K562 (cell line): ENCODE measurements at regions not wholly inside any gene's neighbourhood (a gene's known extent, or its start where the extent isn't known, plus 50 kb on each side); places are given as distances from the start of the nearest gene placed in this dataset.

Experiments used
- ATAC-seq: fragments of 200-7000 bp; cut with Tn5 transposase; 3 replicates; pipeline ENCODE4 v1.9.1; 2020; ENCODE audit warnings: moderate library complexity
- BruUV-seq: library from RNA; stranded (reverse); fragments of 400-500 nt; replicated peaks from 2 replicates; lab custom pipeline; 2021; lab: Mats Ljungman, UMichigan
- CTCF ChIA-PET: fragments of 300-600 bp; formaldehyde crosslinking; extraction: SDS; loops from one replicate; lab custom pipeline; 2021; ENCODE audit warnings: low intra/inter-chr PET ratio; lab: Yijun Ruan, JAX
- POLR2A ChIA-PET: fragments of 300-600, 350-650 bp; sonication (Branson Sonifier 250); formaldehyde crosslinking; extraction: SDS; loops from one replicate; lab custom pipeline; 2021; ENCODE audit warnings: antibody characterized with exemption, inconsistent platforms; lab: Yijun Ruan, JAX
- DNase-seq, 4 experiments: peaks; one replicate each; pipeline versions ENCODE4 v3.0.0 to v3.0.0-alpha.2; 2011 to 2018; ENCODE audit warnings: low spot score in 3 of 4, mixed read lengths in 3 of 4; ENCODE audit errors: extremely low read depth in 1 of 4
- FAIRE-seq: peaks from 2 replicates; lab custom pipeline; 2011; peaks lifted over from hg19 to GRCh38; lab: Jason Lieb, UNC
- H2AFZ ChIP-seq: 2 replicates; pipeline ENCODE4 v1.6.0; 2011; ENCODE audit warnings: low read depth, low read length, control low read depth, inconsistent platforms
- H3K27ac ChIP-seq: fragments of 200-600 bp; 3 replicates; pipeline ENCODE4 v1.8.0; 2011; ENCODE audit warnings: low read depth, mild to moderate bottlenecking, control low read depth, inconsistent platforms, low read length, moderate library complexity, mixed read lengths; ENCODE audit errors: extremely low read depth
- H3K27me3 ChIP-seq, 2 experiments: fragments of 300-600 bp in 1 of 2; 2 replicates in 1 of 2; 3 replicates in 1 of 2; pipeline versions ENCODE4 v1.6.0 to v1.8.0; 2011; ENCODE audit warnings: inconsistent platforms in 2 of 2, low read length in 2 of 2, mild to moderate bottlenecking in 1 of 2, mixed read lengths in 1 of 2, moderate library complexity in 1 of 2; ENCODE audit not compliant: control insufficient read depth in 2 of 2, insufficient read depth in 2 of 2
- H3K36me3 ChIP-seq: fragments of 300-600 bp; 3 replicates; pipeline ENCODE4 v1.8.0; 2011; ENCODE audit warnings: mild to moderate bottlenecking, low read length, inconsistent platforms; ENCODE audit not compliant: control insufficient read depth, insufficient read depth
- H3K4me1 ChIP-seq, 2 experiments: fragments of 200-600 bp in 1 of 2; replicated peaks in 1 of 2; 2 replicates in 1 of 2; 3 replicates in 1 of 2; pipeline versions ENCODE4 v1.5.1 to v1.8.0; 2011; ENCODE audit warnings: inconsistent platforms in 2 of 2, low read length in 2 of 2, mild to moderate bottlenecking in 1 of 2, mixed read lengths in 1 of 2, moderate library complexity in 1 of 2; ENCODE audit not compliant: control insufficient read depth in 2 of 2, insufficient read depth in 2 of 2
- H3K4me2 ChIP-seq: 2 replicates; pipeline ENCODE4 v1.6.1; 2011; ENCODE audit warnings: low read length, control low read depth, inconsistent platforms, mixed read lengths; ENCODE audit not compliant: insufficient read depth
- H3K4me3 ChIP-seq: fragments of 200-600 bp; sonication (generic), shearing (Covaris generic); 2 replicates; pipeline ENCODE4 v1.5.1; 2016; ENCODE audit warnings: control low read depth, inconsistent platforms
- H3K79me2 ChIP-seq: fragments of 200-600 bp; 3 replicates; pipeline ENCODE4 v1.8.0; 2011; ENCODE audit warnings: low read length, inconsistent platforms; ENCODE audit not compliant: control insufficient read depth, insufficient read depth
- H3K9ac ChIP-seq, 2 experiments: 2 replicates each; pipeline versions ENCODE4 v1.6.0 to v1.6.1; 2011; ENCODE audit warnings: low read depth in 2 of 2, low read length in 2 of 2, control low read depth in 1 of 2, inconsistent platforms in 1 of 2, mild to moderate bottlenecking in 1 of 2, mixed read lengths in 1 of 2; ENCODE audit not compliant: insufficient read depth in 1 of 2
- H3K9me1 ChIP-seq: one replicate; pipeline ENCODE4 v1.6.0; 2011; ENCODE audit warnings: inconsistent platforms, mild to moderate bottlenecking, low read length, moderate library complexity; ENCODE audit not compliant: control insufficient read depth, insufficient read depth
- H3K9me3 ChIP-seq: replicated peaks from 2 replicates; pipeline ENCODE4 v1.5.1; 2011; ENCODE audit warnings: low read depth, low read length, inconsistent platforms; ENCODE audit not compliant: control insufficient read depth, insufficient read depth
- H4K20me1 ChIP-seq: replicated peaks from 2 replicates; pipeline ENCODE4 v1.6.1; 2011; ENCODE audit warnings: low read length, inconsistent platforms, mixed read lengths; ENCODE audit not compliant: control insufficient read depth, insufficient read depth
- CTBP1 ChIP-seq: fragments of 450-650 bp; IDR thresholded peaks from 2 replicates; pipeline ENCODE4 v1.6.1; 2016; ENCODE audit warnings: borderline replicate concordance
- ELK3 ChIP-seq: fragments of 450-650 bp; formaldehyde crosslinking; IDR thresholded peaks from 2 replicates; pipeline ENCODE4 v1.4.0; 2020; ENCODE audit warnings: mild to moderate bottlenecking
- NFYB ChIP-seq: IDR thresholded peaks from 2 replicates; pipeline ENCODE4 v1.6.1; 2011; ENCODE audit warnings: mild to moderate bottlenecking, moderate library complexity; ENCODE audit not compliant: insufficient read length; ENCODE audit errors: extremely low read depth
- NR4A1 ChIP-seq, 2 experiments: fragments of 250-450 bp in 1 of 2; fragments of 450-650 bp in 1 of 2; sonication (Bioruptor Pico) in 1 of 2; IDR thresholded peaks; 2 replicates each; pipeline versions ENCODE4 v1.4.0 to v1.6.1; 2016 to 2020; ENCODE audit warnings: mild to moderate bottlenecking in 2 of 2, missing compliant biosample characterization in 1 of 2, missing genetic modification characterization in 1 of 2, moderate library complexity in 1 of 2
- SFPQ ChIP-seq: fragments of 200-400 bp; formaldehyde crosslinking; IDR thresholded peaks from 2 replicates; pipeline ENCODE4 v1.6.1; 2017; ENCODE audit warnings: mild to moderate bottlenecking, low read depth, low read length, moderate library complexity
- SMAD1 ChIP-seq: fragments of 150-350 bp; IDR thresholded peaks from 2 replicates; pipeline ENCODE4 v1.6.1; 2014; ENCODE audit warnings: low read length, low read depth; ENCODE audit not compliant: partially characterized antibody
- SMC3 ChIP-seq: conservative IDR thresholded peaks from 2 replicates; pipeline ENCODE4 v1.6.1; 2011; ENCODE audit warnings: low read depth, low read length, improper control_type of control experiment; ENCODE audit not compliant: insufficient read depth
- STAT5B ChIP-seq: fragments of 250-450 bp; sonication (Bioruptor Pico); IDR thresholded peaks from 2 replicates; pipeline ENCODE4 v1.8.0; 2021; ENCODE audit warnings: mild to moderate bottlenecking, inconsistent platforms
- ZKSCAN3 ChIP-seq: fragments of 250-450 bp; sonication (Bioruptor Pico); IDR thresholded peaks from 2 replicates; pipeline ENCODE4 v1.4.0; 2020
- ZNF77 ChIP-seq: fragments of 250-450 bp; sonication (Bioruptor Pico); IDR thresholded peaks from 2 replicates; pipeline ENCODE4 v1.5.0; 2020
- WGBS: fragments of 100-300 bp; shearing (Covaris generic); methylation state at CpG from one replicate; pipeline ENCODE4 v1.1.6; 2016; ENCODE audit warnings: low coverage, mixed read lengths; ENCODE audit not compliant: insufficient coverage; ENCODE audit errors: missing lambda C conversion rate; 5-methylcytosine and 5-hydroxymethylcytosine counted together
- in situ Hi-C: fragments of 300-500 bp; cut with MboI; formaldehyde crosslinking; loops from 4 replicates; pipeline ENCODE4 v1.15.0; 2018; ENCODE audit warnings: inconsistent platforms, mixed read lengths
- intact Hi-C: fragments of 100-400 bp; cut with micrococcal nuclease; formaldehyde crosslinking; loops from 2 replicates; pipeline ENCODE4 v1.14.2; 2022

GRCh38 chr6:145071836-145072235, 663.5 kb downstream of the EPM2A start (continued):
- no peak for TF ChIP-seq ZNF77 (CRISPR knock-in tag)
- TF ChIP-seq SMAD1, result no peak
- TF ChIP-seq, all 486 proteins: peak for 0

DNA sequence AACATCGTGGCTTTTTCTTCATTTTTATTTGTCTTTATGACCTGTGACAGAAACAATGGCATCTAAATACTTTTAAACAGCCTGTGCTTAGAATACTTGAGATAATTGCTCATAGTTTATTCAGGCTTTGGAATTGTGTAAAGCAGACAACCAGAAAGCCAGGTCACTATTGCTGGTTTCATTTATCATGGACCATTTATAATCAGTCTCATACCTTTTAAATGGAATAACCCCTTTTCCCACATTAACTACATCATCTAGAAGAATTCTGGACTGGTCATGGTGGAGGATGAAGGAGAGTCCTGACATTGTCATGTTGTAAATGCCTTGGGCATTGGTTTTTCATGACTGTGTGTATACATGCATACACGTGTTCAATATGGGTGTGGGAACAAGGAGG, 661.5 kb downstream of the EPM2A start:
- H2AFZ ChIP-seq, result no peak overlapping the region
- H3K27me3 ChIP-seq, result no peaks in the 10 kb centered on the region
- no TSS peak for BruUV-seq
- no peak overlapping the region for H3K9ac ChIP-seq
- H4K20me1 ChIP-seq, result no peaks in the 10 kb centered on the region
- H3K4me3 ChIP-seq, result no peak overlapping the region
- WGBS, result 0% methylated on average over 2 of the region's 2 CpGs
- H3K36me3 ChIP-seq, result no peaks in the 10 kb centered on the region
- intact Hi-C loops, result no loop called here
- ATAC-seq (no peak), FAIRE-seq (no peak)
- H3K4me2 ChIP-seq, result no peak overlapping the region
- no peaks in the 10 kb centered on the region for H3K4me1 ChIP-seq
- CTCF ChIA-PET, result no interaction called here
- no peaks in the 10 kb centered on the region for H3K79me2 ChIP-seq
- in situ Hi-C loops, result no loop called here
- no peaks in the 10 kb centered on the region for H3K9me3 ChIP-seq
- TF ChIP-seq ZKSCAN3 (CRISPR knock-in tag) (no peak), ELK3 (CRISPR knock-in tag) (no peak), SFPQ (no peak), NR4A1 (CRISPR knock-in tag; IDR thresholded peaks at IDR 0.05) (no peak), NR4A1 (tag; IDR thresholded peaks at IDR 0.05) (no peak), STAT5B (no peak), SMC3 (no peak), CTBP1 (no peak), NFYB (no peak)
- TF ChIP-seq, all 486 proteins: peak for 0
- DNase-seq, result no peak
- POLR2A ChIA-PET, result no interaction called here
- no peaks in the 10 kb centered on the region for H3K9me1 ChIP-seq
- H3K27ac ChIP-seq, result no peak overlapping the region
